Ishikawa (cell line): ENCODE measurements at regions not wholly inside any gene's neighbourhood (a gene's known extent, or its start where the extent isn't known, plus 50 kb on each side); places are given as distances from the start of the nearest gene placed in this dataset.

Source experiments
- CEBPB ChIP-seq: IDR thresholded peaks from 2 replicates; pipeline ENCODE4 v1.6.1; 2012
- NFIC ChIP-seq: IDR thresholded peaks from 2 replicates; pipeline ENCODE4 v1.6.1; 2012
- TAF1 ChIP-seq: IDR thresholded peaks from 2 replicates; pipeline ENCODE4 v1.6.1; 2012; ENCODE audit warnings: low read depth, mild to moderate bottlenecking
- TF ChIP-seq, protein P1 (sequence below): IDR thresholded peaks from 2 replicates; pipeline ENCODE4 v1.6.1; 2012
- TF ChIP-seq, protein P2 (sequence below): IDR thresholded peaks from 2 replicates; pipeline ENCODE4 v1.6.1; 2012; ENCODE audit warnings: low read depth, mild to moderate bottlenecking

DNA sequence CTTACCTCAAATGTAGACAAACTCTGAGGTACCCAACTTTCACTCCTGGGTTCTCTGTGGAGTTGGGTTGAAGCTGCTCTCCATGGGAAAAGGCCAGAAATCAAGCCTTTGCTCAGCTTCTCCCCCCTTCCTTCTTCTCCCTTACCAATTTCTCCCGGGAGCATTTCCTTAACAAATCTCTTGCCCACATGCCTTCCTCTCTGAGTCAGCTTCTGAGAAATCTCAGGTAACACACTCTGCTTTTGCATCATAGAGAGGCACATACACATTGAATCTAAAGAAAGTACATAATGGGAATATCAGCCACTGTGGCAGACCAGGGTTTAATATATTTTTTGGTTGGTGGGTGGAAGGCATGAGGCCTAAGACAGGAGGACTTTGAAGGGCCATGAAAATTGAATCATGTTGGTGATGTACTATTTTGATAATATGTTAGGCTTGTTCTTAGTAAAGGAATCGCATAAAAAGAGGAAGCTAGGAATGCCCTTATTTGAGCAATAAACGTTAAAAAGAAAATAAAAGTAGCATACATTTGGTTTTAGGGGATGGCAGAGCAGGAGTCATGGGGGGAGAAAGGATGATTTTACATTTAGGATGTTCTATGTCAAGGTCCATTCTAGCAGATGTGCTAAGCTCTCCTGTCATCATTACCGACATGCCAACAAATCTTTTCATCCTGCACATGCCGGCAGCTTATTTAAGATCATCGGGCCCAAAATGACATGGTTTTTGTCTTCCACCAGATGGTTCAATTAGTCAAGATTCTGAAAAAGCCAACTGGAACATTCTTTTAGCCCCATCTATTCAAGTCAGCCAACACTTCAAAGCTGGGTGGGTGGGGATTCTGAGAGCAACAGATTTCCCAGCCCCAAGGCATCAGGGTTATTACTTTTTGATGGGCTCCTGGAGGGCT, 199.5 kb upstream of the CLINT1 start:
- TF ChIP-seq, protein P1, sequence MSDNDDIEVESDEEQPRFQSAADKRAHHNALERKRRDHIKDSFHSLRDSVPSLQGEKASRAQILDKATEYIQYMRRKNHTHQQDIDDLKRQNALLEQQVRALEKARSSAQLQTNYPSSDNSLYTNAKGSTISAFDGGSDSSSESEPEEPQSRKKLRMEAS = no peak
- no peak for TF ChIP-seq CEBPB
- TF ChIP-seq, protein P2, sequence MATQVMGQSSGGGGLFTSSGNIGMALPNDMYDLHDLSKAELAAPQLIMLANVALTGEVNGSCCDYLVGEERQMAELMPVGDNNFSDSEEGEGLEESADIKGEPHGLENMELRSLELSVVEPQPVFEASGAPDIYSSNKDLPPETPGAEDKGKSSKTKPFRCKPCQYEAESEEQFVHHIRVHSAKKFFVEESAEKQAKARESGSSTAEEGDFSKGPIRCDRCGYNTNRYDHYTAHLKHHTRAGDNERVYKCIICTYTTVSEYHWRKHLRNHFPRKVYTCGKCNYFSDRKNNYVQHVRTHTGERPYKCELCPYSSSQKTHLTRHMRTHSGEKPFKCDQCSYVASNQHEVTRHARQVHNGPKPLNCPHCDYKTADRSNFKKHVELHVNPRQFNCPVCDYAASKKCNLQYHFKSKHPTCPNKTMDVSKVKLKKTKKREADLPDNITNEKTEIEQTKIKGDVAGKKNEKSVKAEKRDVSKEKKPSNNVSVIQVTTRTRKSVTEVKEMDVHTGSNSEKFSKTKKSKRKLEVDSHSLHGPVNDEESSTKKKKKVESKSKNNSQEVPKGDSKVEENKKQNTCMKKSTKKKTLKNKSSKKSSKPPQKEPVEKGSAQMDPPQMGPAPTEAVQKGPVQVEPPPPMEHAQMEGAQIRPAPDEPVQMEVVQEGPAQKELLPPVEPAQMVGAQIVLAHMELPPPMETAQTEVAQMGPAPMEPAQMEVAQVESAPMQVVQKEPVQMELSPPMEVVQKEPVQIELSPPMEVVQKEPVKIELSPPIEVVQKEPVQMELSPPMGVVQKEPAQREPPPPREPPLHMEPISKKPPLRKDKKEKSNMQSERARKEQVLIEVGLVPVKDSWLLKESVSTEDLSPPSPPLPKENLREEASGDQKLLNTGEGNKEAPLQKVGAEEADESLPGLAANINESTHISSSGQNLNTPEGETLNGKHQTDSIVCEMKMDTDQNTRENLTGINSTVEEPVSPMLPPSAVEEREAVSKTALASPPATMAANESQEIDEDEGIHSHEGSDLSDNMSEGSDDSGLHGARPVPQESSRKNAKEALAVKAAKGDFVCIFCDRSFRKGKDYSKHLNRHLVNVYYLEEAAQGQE = no peak
- TF ChIP-seq TAF1 = no peak
- TF ChIP-seq NFIC = no peak
